Thyroid gland (tissue), 4 donors: ENCODE measurements at regions not wholly inside any gene's neighbourhood (a gene's known extent, or its start where the extent isn't known, plus 50 kb on each side); places are given as distances from the start of the nearest gene placed in this dataset.
"Not testable (repeated sequence)": the region's sequence is repeated elsewhere in the genome, so short reads cannot be mapped to it uniquely, and the experiment has no call there.

ENCODE experiments used
- DNase-seq, 2 donors: peaks; one replicate each; pipeline ENCODE4 v3.0.0-alpha.2; 2019
- H3K27ac ChIP-seq, 3 donors: fragments of 200-600 bp; sonication (generic); 1 replicate in 2 of 3; 2 replicates in 1 of 3; pipeline ENCODE4 v1.5.1; 2016 to 2019; ENCODE audit warnings: mild to moderate bottlenecking in 1 of 3, moderate library complexity in 1 of 3
- H3K27me3 ChIP-seq: fragments of 200-600 bp; sonication (generic); one replicate; pipeline ENCODE4 v1.5.1; 2019
- H3K36me3 ChIP-seq, 2 donors: fragments of 200-600 bp; sonication (generic); one replicate each; pipeline ENCODE4 v1.5.1; 2016 to 2019
- H3K4me1 ChIP-seq, 2 donors: fragments of 200-600 bp; sonication (generic); one replicate each; pipeline ENCODE4 v1.5.1; 2017 to 2019
- H3K4me3 ChIP-seq, 3 donors: fragments of 200-600 bp; sonication (generic); replicated peaks in 1 of 3; 1 replicate in 2 of 3; 2 replicates in 1 of 3; pipeline ENCODE4 v1.5.1; 2016; ENCODE audit warnings: mild to moderate bottlenecking in 1 of 3
- H3K9me3 ChIP-seq: fragments of 200-600 bp; sonication (generic); one replicate; pipeline ENCODE4 v1.5.1; 2017
- POLR2A ChIP-seq, 2 donors: fragments of 450-650 bp; IDR thresholded peaks; one replicate each; pipeline ENCODE4 v1.6.1; 2017; ENCODE audit warnings: antibody characterized with exemption in 2 of 2, mild to moderate bottlenecking in 2 of 2, moderate library complexity in 1 of 2
- WGBS, 2 donors: methylation state at CpG; one replicate each; pipeline ENCODE4 v1.1.5; 2017; 5-methylcytosine and 5-hydroxymethylcytosine counted together
- intact Hi-C: fragments of 100-400 bp; cut with DNase I; formaldehyde crosslinking; loops from one replicate; pipeline ENCODE4 v1.15.1; 2023
- TF ChIP-seq, protein P1 (sequence below), 6 experiments: fragments of 200-600 bp in 3 of 6; fragments of 450-650 bp in 3 of 6; sonication (generic) in 3 of 6; IDR thresholded peaks; one replicate each; pipeline ENCODE4 v1.5.1; 2016 to 2019; ENCODE audit warnings: antibody characterized with exemption in 6 of 6, mild to moderate bottlenecking in 2 of 6, inconsistent platforms in 1 of 6, moderate library complexity in 1 of 6

- intact Hi-C loops, result no loop called here
- 79 to 82% methylated on average over 5 of the region's 5 CpGs for WGBS, 2 donors
- DNase-seq, result no peak
- H3K4me3 ChIP-seq, result no peak overlapping the region
- no peak overlapping the region for H3K27ac ChIP-seq
- TF ChIP-seq, protein P1, sequence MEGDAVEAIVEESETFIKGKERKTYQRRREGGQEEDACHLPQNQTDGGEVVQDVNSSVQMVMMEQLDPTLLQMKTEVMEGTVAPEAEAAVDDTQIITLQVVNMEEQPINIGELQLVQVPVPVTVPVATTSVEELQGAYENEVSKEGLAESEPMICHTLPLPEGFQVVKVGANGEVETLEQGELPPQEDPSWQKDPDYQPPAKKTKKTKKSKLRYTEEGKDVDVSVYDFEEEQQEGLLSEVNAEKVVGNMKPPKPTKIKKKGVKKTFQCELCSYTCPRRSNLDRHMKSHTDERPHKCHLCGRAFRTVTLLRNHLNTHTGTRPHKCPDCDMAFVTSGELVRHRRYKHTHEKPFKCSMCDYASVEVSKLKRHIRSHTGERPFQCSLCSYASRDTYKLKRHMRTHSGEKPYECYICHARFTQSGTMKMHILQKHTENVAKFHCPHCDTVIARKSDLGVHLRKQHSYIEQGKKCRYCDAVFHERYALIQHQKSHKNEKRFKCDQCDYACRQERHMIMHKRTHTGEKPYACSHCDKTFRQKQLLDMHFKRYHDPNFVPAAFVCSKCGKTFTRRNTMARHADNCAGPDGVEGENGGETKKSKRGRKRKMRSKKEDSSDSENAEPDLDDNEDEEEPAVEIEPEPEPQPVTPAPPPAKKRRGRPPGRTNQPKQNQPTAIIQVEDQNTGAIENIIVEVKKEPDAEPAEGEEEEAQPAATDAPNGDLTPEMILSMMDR (IDR thresholded peaks at IDR 0.05), result no peak
- TF ChIP-seq POLR2A (IDR thresholded peaks at IDR 0.05), result no peak
- no peaks in the 10 kb centered on the region for H3K9me3 ChIP-seq
- no peaks in the 10 kb centered on the region for H3K36me3 ChIP-seq
- no peaks in the 10 kb centered on the region for H3K27me3 ChIP-seq
- H3K4me1 ChIP-seq, result no peaks in the 10 kb centered on the region
Measured at GRCh38 chr5:69011910-69012309, 81.9 kb upstream of the SLC30A5 start.

GRCh38 chr5:69013481-69013880 is 80.3 kb upstream of the SLC30A5 start:
- TF ChIP-seq, protein P1 (IDR thresholded peaks at IDR 0.05), result no peak
- no peak for TF ChIP-seq POLR2A (IDR thresholded peaks at IDR 0.05)
- WGBS, 2 donors, result 95 to 97% methylated on average over 2 of the region's 2 CpGs
- Histone ChIP-seq H3K4me1 (no peaks in the 10 kb centered on the region), H3K4me3 (no peak overlapping the region), H3K9me3 (no peaks in the 10 kb centered on the region), H3K27me3 (no peaks in the 10 kb centered on the region), H3K36me3 (no peaks in the 10 kb centered on the region), H3K27ac (no peak overlapping the region)
- DNase-seq, result no peak
- intact Hi-C loops, result no loop called here

DNA sequence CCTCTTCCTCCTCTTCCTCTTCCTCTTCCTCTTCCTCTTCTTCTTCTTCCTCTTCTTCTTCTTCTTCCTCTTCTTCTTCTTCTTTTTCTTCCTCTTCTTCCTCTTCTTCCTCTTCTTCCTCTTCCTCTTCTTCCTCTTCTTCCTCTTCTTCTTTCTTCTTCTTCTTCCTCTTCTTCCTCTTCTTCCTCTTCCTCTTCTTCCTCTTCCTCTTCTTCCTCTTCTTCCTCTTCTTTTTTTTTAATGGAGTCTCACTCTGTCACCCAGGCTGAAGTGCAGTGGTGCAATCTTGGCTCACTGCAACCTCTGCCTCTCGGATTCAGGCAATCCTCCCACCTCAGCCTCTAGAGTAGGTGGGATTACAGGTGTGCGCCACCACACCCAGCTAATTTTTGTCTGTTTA is 79.8 kb upstream of the SLC30A5 start:
- WGBS, 2 donors, result 95 to 97% methylated on average over 2 of the region's 2 CpGs
- intact Hi-C loops, H3K4me3 ChIP-seq: not testable (repeated sequence)

DNA sequence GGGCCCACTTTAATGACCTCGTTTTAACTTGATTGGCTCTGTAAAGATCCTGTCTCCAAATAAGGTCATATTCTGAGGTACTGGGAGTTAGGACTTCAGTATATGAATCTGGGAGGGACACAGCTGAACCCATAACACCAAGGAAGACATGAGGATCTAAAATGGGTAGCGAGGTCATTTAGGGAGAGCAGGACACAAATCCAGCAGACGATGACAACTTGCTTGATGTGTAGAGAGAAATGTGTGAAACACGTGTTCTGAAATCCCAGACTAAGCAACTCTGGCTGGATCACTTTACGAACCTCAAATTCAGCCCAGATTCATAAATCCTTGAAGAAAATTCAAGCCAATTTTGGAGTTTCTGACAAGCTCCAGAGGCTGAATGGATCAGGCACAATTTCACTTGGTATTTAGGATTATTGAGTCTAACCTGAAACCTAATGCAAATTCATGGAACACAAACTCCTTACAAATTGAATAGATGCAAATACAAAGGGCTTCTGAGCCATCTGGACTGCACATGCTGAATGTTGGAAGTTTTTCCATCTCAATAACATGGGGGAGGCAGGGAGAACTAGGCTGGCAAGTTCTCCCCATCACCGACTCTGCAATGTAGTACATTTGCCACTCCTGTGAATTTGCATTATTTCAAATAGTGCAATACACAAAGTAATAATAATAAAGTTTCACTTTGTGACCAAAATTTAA is 74.0 kb upstream of the SLC30A5 start:
- intact Hi-C loops, result no loop called here
- TF ChIP-seq POLR2A (IDR thresholded peaks at IDR 0.05), result no peak
- TF ChIP-seq, protein P1 (IDR thresholded peaks at IDR 0.05), result no peak
- no peaks in the 10 kb centered on the region for H3K9me3 ChIP-seq
- no peak for DNase-seq
- no peak overlapping the region for H3K4me3 ChIP-seq
- H3K27ac ChIP-seq, result no peak overlapping the region
- H3K36me3 ChIP-seq, result no peaks in the 10 kb centered on the region
- WGBS, 2 donors, result 83 to 92% methylated on average over 6 of the region's 6 CpGs
- no peaks in the 10 kb centered on the region for H3K4me1 ChIP-seq
- H3K27me3 ChIP-seq, result no peaks in the 10 kb centered on the region

More for the DNA sequence above, 79.8 kb upstream of the SLC30A5 start:
- not testable (repeated sequence) for H3K27me3 ChIP-seq, H3K9me3 ChIP-seq, DNase-seq, H3K36me3 ChIP-seq, H3K27ac ChIP-seq, H3K4me1 ChIP-seq

DNA sequence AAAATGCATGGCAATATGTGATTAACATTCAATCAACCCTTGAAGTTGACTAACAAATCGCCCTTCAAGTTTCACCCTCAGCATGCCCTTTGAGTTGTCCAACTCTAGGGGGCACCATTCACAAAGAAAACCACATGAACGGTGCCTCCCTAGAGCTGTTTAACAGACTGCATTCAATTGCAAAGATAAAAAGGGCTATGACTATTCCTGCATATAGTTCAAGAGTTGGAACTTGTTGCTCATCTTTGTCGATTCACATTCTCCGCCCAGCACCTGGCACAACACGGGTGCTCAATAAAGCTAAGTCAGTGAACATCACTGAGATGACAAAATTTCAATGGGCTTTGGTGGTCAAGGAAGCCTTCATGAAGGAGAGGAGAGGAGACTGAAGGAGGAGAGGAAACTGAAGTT is 69.6 kb upstream of the SLC30A5 start:
- Histone ChIP-seq H3K4me1 (no peaks in the 10 kb centered on the region), H3K27me3 (no peaks in the 10 kb centered on the region), H3K9me3 (no peaks in the 10 kb centered on the region), H3K27ac (no peak overlapping the region), H3K36me3 (no peaks in the 10 kb centered on the region), H3K4me3 (no peak overlapping the region)
- WGBS, 2 donors, result 55 to 61% methylated on average over 5 of the region's 5 CpGs
- intact Hi-C loops, result no loop called here
- no peak for TF ChIP-seq POLR2A (IDR thresholded peaks at IDR 0.05)
- TF ChIP-seq, protein P1 (IDR thresholded peaks at IDR 0.05), result peak in 4 of 6 experiments; percentile 16 to 47 (median 38)
- no peak for DNase-seq
